ENCODE measurements at regions not wholly inside any gene's neighbourhood (a gene's known extent, or its start where the extent isn't known, plus 50 kb on each side); places are given as distances from the start of the nearest gene placed in this dataset.

GRCh38 chr1:37338658-37339057, 135.7 kb upstream of the ZC3H12A start:
- Histone ChIP-seq H3K36me3 (ENCODE audit: control insufficient read depth, insufficient read depth, low read length) (no peaks in the 10 kb centered on the region), H3K4me1 (ENCODE audit: control insufficient read depth, insufficient read depth, low read length) (no peaks in the 10 kb centered on the region), H3K27ac (ENCODE audit: low read length) (no peak overlapping the region), H3K9me3 (ENCODE audit: control insufficient read depth, insufficient read depth, low read depth, low read length) (no peaks in the 10 kb centered on the region), H3K27me3 (ENCODE audit: control insufficient read depth, insufficient read depth, low read length) (no peaks in the 10 kb centered on the region), H3K4me3 (ENCODE audit: low read depth in 2 of 2, low read length in 2 of 2) (no peak overlapping the region)
- in situ Hi-C loops (cut with HindIII; ENCODE audit: low pct_unique_long_range_greater_than_20kb, low sequenced_read_pairs) (no loop called here), intact Hi-C loops (cut with micrococcal nuclease; ENCODE audit: unreplicated experiment) (no loop called here)
- DNase-seq (ENCODE audit: low read depth, low spot score) (no peak), ATAC-seq (no peak)
- ChIA-PET POLR2A (no interaction called here), CTCF (no interaction called here)
- TF ChIP-seq CTCF (IDR thresholded peaks at IDR 0.05) (no peak), REST (IDR thresholded peaks at IDR 0.05; ENCODE audit: insufficient read depth in 1 of 2, low read depth in 2 of 2, low read length in 1 of 2) (no peak), POLR2AphosphoS5 (IDR thresholded peaks at IDR 0.05; ENCODE audit: low read depth, low read length) (no peak), TCF7L2 (IDR thresholded peaks at IDR 0.05; ENCODE audit: low read depth, low read length) (no peak), SIN3A (IDR thresholded peaks at IDR 0.05; ENCODE audit: borderline replicate concordance, insufficient read depth, low read depth, low read length) (no peak)
- BruUV-seq (replicated peaks): no TSS peak

- no peaks in the 10 kb centered on the region for H3K27me3 ChIP-seq (ENCODE audit: control insufficient read depth, insufficient read depth, low read length)
- CTCF ChIA-PET: interaction anchor here (0.7 to 1.1 kb wide), 3 partner anchors 19 to 166 kb away, joined by 3 to 5 read pairs (median 4); no protein-coding TSS in a partner anchor
- no peak for DNase-seq (ENCODE audit: low read depth, low spot score)
- H3K9me3 ChIP-seq (ENCODE audit: control insufficient read depth, insufficient read depth, low read depth, low read length): no peaks in the 10 kb centered on the region
- in situ Hi-C loops (cut with HindIII; ENCODE audit: low pct_unique_long_range_greater_than_20kb, low sequenced_read_pairs) (no loop called here), intact Hi-C loops (cut with micrococcal nuclease; ENCODE audit: unreplicated experiment) (no loop called here)
- POLR2A ChIA-PET: no interaction called here
- no peak for ATAC-seq
- H3K4me3 ChIP-seq (ENCODE audit: low read depth in 2 of 2, low read length in 2 of 2): no peak overlapping the region
- no TSS peak for BruUV-seq (replicated peaks)
- no peak overlapping the region for H3K27ac ChIP-seq (ENCODE audit: low read length)
- TF ChIP-seq TCF7L2 (IDR thresholded peaks at IDR 0.05; ENCODE audit: low read depth, low read length) (no peak), REST (IDR thresholded peaks at IDR 0.05; ENCODE audit: insufficient read depth in 1 of 2, low read depth in 2 of 2, low read length in 1 of 2) (no peak), SIN3A (IDR thresholded peaks at IDR 0.05; ENCODE audit: borderline replicate concordance, insufficient read depth, low read depth, low read length) (no peak), POLR2AphosphoS5 (IDR thresholded peaks at IDR 0.05; ENCODE audit: low read depth, low read length) (no peak), CTCF (IDR thresholded peaks at IDR 0.05) (no peak; the same call in 1 of the 2 replicates)
- no peaks in the 10 kb centered on the region for H3K4me1 ChIP-seq (ENCODE audit: control insufficient read depth, insufficient read depth, low read length)
- no peaks in the 10 kb centered on the region for H3K36me3 ChIP-seq (ENCODE audit: control insufficient read depth, insufficient read depth, low read length)
Observed at GRCh38 chr1:37342736-37343135, 131.6 kb upstream of the ZC3H12A start.
